HepG2 (cell line): ENCODE measurements at regions not wholly inside any gene's neighbourhood (a gene's known extent, or its start where the extent isn't known, plus 50 kb on each side); places are given as distances from the start of the nearest gene placed in this dataset.

ENCODE experiments used
- BCL6 ChIP-seq: IDR thresholded peaks from 2 replicates; pipeline ENCODE4 v1.6.1; 2016; ENCODE audit warnings: missing genetic modification reagents, missing compliant biosample characterization
- CBFB ChIP-seq: sonication (generic); formaldehyde crosslinking; IDR thresholded peaks from 2 replicates; pipeline ENCODE4 v1.4.0; 2020; ENCODE audit warnings: missing genetic modification reagents
- CHD2 ChIP-seq: IDR thresholded peaks from 2 replicates; pipeline ENCODE4 v1.6.1; 2011; ENCODE audit warnings: low read depth, low read length, improper control_type of control experiment
- EED ChIP-seq: sonication (generic); formaldehyde crosslinking; IDR thresholded peaks from 2 replicates; pipeline ENCODE4 v1.5.0; 2020; ENCODE audit warnings: mild to moderate bottlenecking, missing genetic modification reagents
- JUND ChIP-seq: sonication (generic); formaldehyde crosslinking; IDR thresholded peaks from 2 replicates; pipeline ENCODE4 v1.8.0; 2022; ENCODE audit warnings: mild to moderate bottlenecking, missing genetic modification reagents
- MTF2 ChIP-seq: sonication (generic); formaldehyde crosslinking; IDR thresholded peaks from 2 replicates; pipeline ENCODE4 v1.5.0; 2020; ENCODE audit warnings: missing genetic modification reagents, borderline replicate concordance
- MYC ChIP-seq: sonication (generic); formaldehyde crosslinking; IDR thresholded peaks from 2 replicates; pipeline ENCODE4 v1.9.0; 2021; ENCODE audit warnings: missing genetic modification reagents, borderline replicate concordance
- TCF12 ChIP-seq, 2 experiments: fragments of 450-650 bp in 1 of 2; sonication (generic) in 1 of 2; formaldehyde crosslinking in 1 of 2; IDR thresholded peaks; 2 replicates each; pipeline versions ENCODE4 v1.6.1 to v1.8.0; 2017 to 2022; ENCODE audit warnings: antibody characterized with exemption in 1 of 2, mild to moderate bottlenecking in 1 of 2, missing genetic modification reagents in 1 of 2, moderate library complexity in 1 of 2
- THAP11 ChIP-seq: IDR thresholded peaks from 2 replicates; pipeline ENCODE4 v1.6.1; 2016; ENCODE audit warnings: missing biosample characterization, missing genetic modification reagents
- ZKSCAN1 ChIP-seq: fragments of 150-350 bp; IDR thresholded peaks from 2 replicates; pipeline ENCODE4 v1.6.1; 2014; ENCODE audit warnings: low read length
- ZNF263 ChIP-seq: sonication (generic); formaldehyde crosslinking; IDR thresholded peaks from 2 replicates; pipeline ENCODE4 v1.4.0; 2020; ENCODE audit warnings: missing genetic modification reagents
- TF ChIP-seq, protein P1 (sequence below): sonication (generic); formaldehyde crosslinking; IDR thresholded peaks from 2 replicates; pipeline ENCODE4 v1.5.0; 2020; ENCODE audit warnings: mild to moderate bottlenecking, missing genetic modification reagents, moderate library complexity

DNA sequence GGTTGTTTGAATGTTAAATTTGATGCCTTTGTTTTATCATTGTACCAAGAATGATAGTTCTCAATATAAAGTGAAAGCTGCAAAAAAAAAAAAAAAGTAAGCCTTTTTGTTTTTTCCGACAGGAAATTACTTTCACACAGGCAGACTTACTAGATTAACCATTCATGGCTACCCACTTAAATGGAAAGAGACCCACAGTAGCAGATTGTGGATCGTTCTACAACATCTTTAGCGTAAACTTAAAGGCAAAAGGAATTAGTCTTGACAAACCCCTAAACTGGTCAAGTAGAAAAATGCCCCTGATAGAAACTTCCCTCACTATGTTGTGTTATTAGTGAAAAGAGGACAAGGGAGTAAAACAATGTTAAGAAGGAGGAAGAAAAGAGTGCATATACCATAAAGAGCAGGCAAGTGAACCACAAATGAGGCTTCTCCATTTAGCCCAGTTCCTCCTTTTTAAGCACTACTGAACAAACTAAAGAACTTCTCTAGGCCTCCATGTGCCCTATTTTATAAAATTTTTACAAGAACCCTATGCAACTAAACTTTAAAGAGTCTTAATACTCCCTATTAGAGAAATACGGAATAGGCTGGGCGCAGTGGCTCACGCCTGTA, 1560.3 kb downstream of the MRPL39 start:
- TF ChIP-seq CBFB (no peak), TCF12 (IDR thresholded peaks at IDR 0.05) (no peak), TCF12 (CRISPR knock-in tag; IDR thresholded peaks at IDR 0.05) (no peak), CHD2 (no peak), ZNF263 (CRISPR knock-in tag) (no peak), MTF2 (CRISPR knock-in tag) (no peak), EED (CRISPR knock-in tag) (no peak), MYC (CRISPR knock-in tag) (no peak), THAP11 (CRISPR knock-in tag) (no peak), ZKSCAN1 (no peak), JUND (CRISPR knock-in tag) (no peak), BCL6 (CRISPR knock-in tag) (no peak)
- TF ChIP-seq, protein P1, sequence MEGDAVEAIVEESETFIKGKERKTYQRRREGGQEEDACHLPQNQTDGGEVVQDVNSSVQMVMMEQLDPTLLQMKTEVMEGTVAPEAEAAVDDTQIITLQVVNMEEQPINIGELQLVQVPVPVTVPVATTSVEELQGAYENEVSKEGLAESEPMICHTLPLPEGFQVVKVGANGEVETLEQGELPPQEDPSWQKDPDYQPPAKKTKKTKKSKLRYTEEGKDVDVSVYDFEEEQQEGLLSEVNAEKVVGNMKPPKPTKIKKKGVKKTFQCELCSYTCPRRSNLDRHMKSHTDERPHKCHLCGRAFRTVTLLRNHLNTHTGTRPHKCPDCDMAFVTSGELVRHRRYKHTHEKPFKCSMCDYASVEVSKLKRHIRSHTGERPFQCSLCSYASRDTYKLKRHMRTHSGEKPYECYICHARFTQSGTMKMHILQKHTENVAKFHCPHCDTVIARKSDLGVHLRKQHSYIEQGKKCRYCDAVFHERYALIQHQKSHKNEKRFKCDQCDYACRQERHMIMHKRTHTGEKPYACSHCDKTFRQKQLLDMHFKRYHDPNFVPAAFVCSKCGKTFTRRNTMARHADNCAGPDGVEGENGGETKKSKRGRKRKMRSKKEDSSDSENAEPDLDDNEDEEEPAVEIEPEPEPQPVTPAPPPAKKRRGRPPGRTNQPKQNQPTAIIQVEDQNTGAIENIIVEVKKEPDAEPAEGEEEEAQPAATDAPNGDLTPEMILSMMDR (CRISPR knock-in tag): no peak
